ENCODE measurements at regions not wholly inside any gene's neighbourhood (a gene's known extent, or its start where the extent isn't known, plus 50 kb on each side); places are given as distances from the start of the nearest gene placed in this dataset.

DNA sequence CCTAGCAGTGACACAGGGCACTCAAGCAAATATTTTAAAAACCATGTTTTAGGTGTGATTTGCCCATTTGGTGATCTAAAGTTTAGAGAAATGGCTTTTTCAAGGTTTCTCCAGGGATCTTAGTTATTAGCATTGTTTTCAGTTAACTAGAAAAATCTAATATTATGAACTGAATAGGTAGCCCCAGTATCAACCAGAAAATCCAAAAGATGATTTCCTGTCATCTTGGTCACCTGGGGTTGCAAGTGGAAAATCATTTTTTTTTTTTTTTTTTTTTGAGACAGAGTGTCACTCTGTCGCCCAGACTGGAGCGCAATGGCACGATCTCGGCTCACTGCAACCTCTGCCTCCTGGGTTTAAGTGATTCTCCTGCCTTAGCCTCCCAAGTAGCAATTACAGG is 106.6 kb upstream of the FMN2 start:
- no peak for TF ChIP-seq CTCF (IDR thresholded peaks at IDR 0.05)
- no peak for TF ChIP-seq POLR2A (IDR thresholded peaks at IDR 0.05)
